Stomach (tissue), 4 donors: ENCODE measurements at regions not wholly inside any gene's neighbourhood (a gene's known extent, or its start where the extent isn't known, plus 50 kb on each side); places are given as distances from the start of the nearest gene placed in this dataset.

ENCODE experiments used
- POLR2A ChIP-seq, 4 donors: fragments of 450-650 bp; IDR thresholded peaks; one replicate each; pipeline ENCODE4 v1.6.1; 2016; ENCODE audit warnings: antibody characterized with exemption in 4 of 4, control low read depth in 2 of 4, mild to moderate bottlenecking in 1 of 4, moderate library complexity in 1 of 4
- TF ChIP-seq, protein P1 (sequence below), 7 experiments: fragments of 450-650 bp in 4 of 7; fragments of 200-600 bp in 3 of 7; sonication (generic) in 3 of 7; IDR thresholded peaks; one replicate each; pipeline ENCODE4 v1.5.1; 2016 to 2019; ENCODE audit warnings: antibody characterized with exemption in 7 of 7, control low read depth in 2 of 7, mild to moderate bottlenecking in 1 of 7

GRCh38 chr3:64766440-64766839 is 78.6 kb upstream of the ADAMTS9 start:
- no peak for TF ChIP-seq POLR2A (IDR thresholded peaks at IDR 0.05)
- TF ChIP-seq, protein P1, sequence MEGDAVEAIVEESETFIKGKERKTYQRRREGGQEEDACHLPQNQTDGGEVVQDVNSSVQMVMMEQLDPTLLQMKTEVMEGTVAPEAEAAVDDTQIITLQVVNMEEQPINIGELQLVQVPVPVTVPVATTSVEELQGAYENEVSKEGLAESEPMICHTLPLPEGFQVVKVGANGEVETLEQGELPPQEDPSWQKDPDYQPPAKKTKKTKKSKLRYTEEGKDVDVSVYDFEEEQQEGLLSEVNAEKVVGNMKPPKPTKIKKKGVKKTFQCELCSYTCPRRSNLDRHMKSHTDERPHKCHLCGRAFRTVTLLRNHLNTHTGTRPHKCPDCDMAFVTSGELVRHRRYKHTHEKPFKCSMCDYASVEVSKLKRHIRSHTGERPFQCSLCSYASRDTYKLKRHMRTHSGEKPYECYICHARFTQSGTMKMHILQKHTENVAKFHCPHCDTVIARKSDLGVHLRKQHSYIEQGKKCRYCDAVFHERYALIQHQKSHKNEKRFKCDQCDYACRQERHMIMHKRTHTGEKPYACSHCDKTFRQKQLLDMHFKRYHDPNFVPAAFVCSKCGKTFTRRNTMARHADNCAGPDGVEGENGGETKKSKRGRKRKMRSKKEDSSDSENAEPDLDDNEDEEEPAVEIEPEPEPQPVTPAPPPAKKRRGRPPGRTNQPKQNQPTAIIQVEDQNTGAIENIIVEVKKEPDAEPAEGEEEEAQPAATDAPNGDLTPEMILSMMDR (IDR thresholded peaks at IDR 0.05) = no peak
